Suprapubic skin (tissue), 4 donors: ENCODE measurements at regions not wholly inside any gene's neighbourhood (a gene's known extent, or its start where the extent isn't known, plus 50 kb on each side); places are given as distances from the start of the nearest gene placed in this dataset.

Experiments used
- DNase-seq, 2 donors: peaks; one replicate each; pipeline ENCODE4 v3.0.0-alpha.2; 2019; ENCODE audit warnings: low spot score in 2 of 2
- H3K27ac ChIP-seq: fragments of 200-600 bp; sonication (generic); one replicate; pipeline ENCODE4 v1.5.1; 2019
- H3K27me3 ChIP-seq: fragments of 200-600 bp; sonication (generic); one replicate; pipeline ENCODE4 v1.5.1; 2019
- H3K36me3 ChIP-seq: fragments of 200-600 bp; sonication (generic); one replicate; pipeline ENCODE4 v1.5.1; 2019
- H3K4me1 ChIP-seq: fragments of 200-600 bp; sonication (generic); one replicate; pipeline ENCODE4 v1.5.1; 2019
- H3K4me3 ChIP-seq: fragments of 200-600 bp; sonication (generic); one replicate; pipeline ENCODE4 v1.5.1; 2019; ENCODE audit warnings: mild to moderate bottlenecking
- H3K9me3 ChIP-seq: fragments of 200-600 bp; sonication (generic); one replicate; pipeline ENCODE4 v1.5.1; 2019
- CTCF ChIP-seq, 2 donors: fragments of 200-600 bp in 1 of 2; fragments of 450-650 bp in 1 of 2; sonication (generic) in 1 of 2; IDR thresholded peaks; one replicate each; pipeline ENCODE4 v1.5.1; 2016 to 2019; ENCODE audit warnings: antibody characterized with exemption in 2 of 2, mild to moderate bottlenecking in 1 of 2, moderate library complexity in 1 of 2
- EP300 ChIP-seq: sonication (generic); formaldehyde crosslinking; IDR thresholded peaks from one replicate; pipeline ENCODE4 v1.6.1; 2017; ENCODE audit warnings: antibody characterized with exemption
- POLR2A ChIP-seq, 2 donors: fragments of 450-650 bp; IDR thresholded peaks; one replicate each; pipeline ENCODE4 v1.6.1; 2017; ENCODE audit warnings: antibody characterized with exemption in 2 of 2, mild to moderate bottlenecking in 2 of 2, moderate library complexity in 2 of 2
- POLR2AphosphoS5 ChIP-seq, 3 donors: sonication (generic); formaldehyde crosslinking; IDR thresholded peaks; one replicate each; pipeline ENCODE4 v1.6.1; 2017; ENCODE audit warnings: antibody characterized with exemption in 3 of 3
- WGBS: methylation state at CpG from one replicate; pipeline ENCODE4 v1.1.5; 2018; 5-methylcytosine and 5-hydroxymethylcytosine counted together

GRCh38 chr1:229896861-229897260 lies 170.2 kb upstream of the GALNT2 start:
- Histone ChIP-seq H3K27me3 (peaks cover 8% of the 10 kb centered on the region), H3K4me3 (no peak overlapping the region), H3K9me3 (no peaks in the 10 kb centered on the region), H3K36me3 (no peaks in the 10 kb centered on the region), H3K27ac (no peak overlapping the region), H3K4me1 (no peaks in the 10 kb centered on the region)
- TF ChIP-seq EP300, result no peak
- no peak for TF ChIP-seq CTCF (IDR thresholded peaks at IDR 0.05)
- TF ChIP-seq POLR2A (IDR thresholded peaks at IDR 0.05), result no peak
- TF ChIP-seq POLR2AphosphoS5 (IDR thresholded peaks at IDR 0.05), result no peak
- WGBS, result 88% methylated on average over 5 of the region's 5 CpGs
- no peak for DNase-seq

- no peak for DNase-seq
- Histone ChIP-seq H3K27ac (no peak overlapping the region), H3K36me3 (no peaks in the 10 kb centered on the region), H3K4me3 (no peak overlapping the region), H3K27me3 (peaks cover 8% of the 10 kb centered on the region), H3K4me1 (no peaks in the 10 kb centered on the region), H3K9me3 (no peaks in the 10 kb centered on the region)
- WGBS, result 29% methylated on average over 8 of the region's 8 CpGs
- no peak for TF ChIP-seq POLR2A (IDR thresholded peaks at IDR 0.05)
- no peak for TF ChIP-seq CTCF (IDR thresholded peaks at IDR 0.05)
- no peak for TF ChIP-seq POLR2AphosphoS5 (IDR thresholded peaks at IDR 0.05)
- TF ChIP-seq EP300, result no peak
These were observed 169.5 kb upstream of the GALNT2 start for GRCh38 chr1:229897501-229897900.

DNA sequence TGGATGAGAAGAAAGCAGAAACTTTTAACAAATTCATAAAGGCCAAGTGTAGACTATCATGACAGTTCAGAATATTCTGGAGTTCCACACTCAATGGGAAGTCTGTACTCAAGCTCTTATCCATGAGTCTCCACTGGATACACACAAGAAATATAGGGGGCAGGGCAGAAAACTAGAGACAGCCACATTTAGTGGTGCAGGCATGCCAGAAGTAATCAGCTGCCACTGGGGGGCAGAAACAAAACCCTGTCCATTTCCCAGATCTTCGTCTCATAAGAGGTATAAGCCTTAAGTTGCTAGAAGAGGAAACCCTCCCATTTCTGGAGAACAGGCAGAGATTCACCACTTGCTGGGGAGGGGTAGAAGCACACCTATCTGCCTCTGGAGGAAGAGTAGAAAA lies 166.8 kb upstream of the GALNT2 start:
- TF ChIP-seq POLR2AphosphoS5 (IDR thresholded peaks at IDR 0.05) (no peak), EP300 (no peak), CTCF (IDR thresholded peaks at IDR 0.05) (no peak), POLR2A (IDR thresholded peaks at IDR 0.05) (no peak)
- H3K27ac ChIP-seq, result no peak overlapping the region
- H3K27me3 ChIP-seq, result no peaks in the 10 kb centered on the region
- no peaks in the 10 kb centered on the region for H3K9me3 ChIP-seq
- H3K4me3 ChIP-seq, result no peak overlapping the region
- WGBS, result 73% methylated on average over 1 of the region's 1 CpG
- H3K36me3 ChIP-seq, result no peaks in the 10 kb centered on the region
- no peak for DNase-seq
- H3K4me1 ChIP-seq, result no peaks in the 10 kb centered on the region

DNA sequence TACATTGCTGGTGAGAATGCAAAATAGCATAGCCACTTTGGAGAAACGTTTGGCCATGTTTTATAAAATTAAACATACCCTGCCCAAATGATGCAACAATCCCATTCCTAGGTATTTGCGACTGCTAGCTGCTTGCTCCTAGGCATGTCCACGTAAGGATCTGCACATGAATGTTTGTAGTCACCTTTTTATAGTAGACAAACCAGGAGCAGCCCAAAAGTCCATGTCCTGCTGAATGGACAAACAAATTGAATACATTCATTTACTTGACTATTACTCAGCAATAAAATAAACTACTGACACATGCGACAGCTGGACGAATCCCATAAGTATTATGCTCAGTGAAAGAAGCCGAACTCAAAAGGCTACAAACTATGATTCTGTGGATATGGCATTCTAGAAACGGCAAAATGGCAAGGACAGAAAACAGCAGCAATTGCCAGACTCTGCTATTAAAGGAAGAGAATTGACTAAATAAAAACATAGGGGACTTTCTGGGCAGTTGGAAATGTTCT lies 161.9 kb upstream of the GALNT2 start:
- Histone ChIP-seq H3K4me1 (no peaks in the 10 kb centered on the region), H3K4me3 (no peak overlapping the region), H3K27me3 (no peaks in the 10 kb centered on the region), H3K36me3 (no peaks in the 10 kb centered on the region), H3K27ac (no peak overlapping the region), H3K9me3 (no peaks in the 10 kb centered on the region)
- 74% methylated on average over 7 of the region's 7 CpGs for WGBS
- no peak for DNase-seq
- no peak for TF ChIP-seq POLR2A (IDR thresholded peaks at IDR 0.05)
- no peak for TF ChIP-seq CTCF (IDR thresholded peaks at IDR 0.05)
- TF ChIP-seq EP300, result no peak
- TF ChIP-seq POLR2AphosphoS5 (IDR thresholded peaks at IDR 0.05), result no peak

- no peaks in the 10 kb centered on the region for H3K9me3 ChIP-seq
- no peak for DNase-seq
- TF ChIP-seq EP300 (no peak), POLR2A (IDR thresholded peaks at IDR 0.05) (no peak), POLR2AphosphoS5 (IDR thresholded peaks at IDR 0.05) (no peak), CTCF (IDR thresholded peaks at IDR 0.05) (no peak)
- no peaks in the 10 kb centered on the region for H3K36me3 ChIP-seq
- H3K27ac ChIP-seq, result no peak overlapping the region
- no peaks in the 10 kb centered on the region for H3K4me1 ChIP-seq
- WGBS, result 84% methylated on average over 1 of the region's 1 CpG
- H3K27me3 ChIP-seq, result no peaks in the 10 kb centered on the region
- H3K4me3 ChIP-seq, result no peak overlapping the region
These were observed 161.4 kb upstream of the GALNT2 start for GRCh38 chr1:229905652-229906051.
